22Rv1 (cell line): ENCODE measurements at regions not wholly inside any gene's neighbourhood (a gene's known extent, or its start where the extent isn't known, plus 50 kb on each side); places are given as distances from the start of the nearest gene placed in this dataset.

ENCODE experiments used
- ZFX ChIP-seq: fragments of 450-650 bp; IDR thresholded peaks from 2 replicates; pipeline ENCODE4 v1.6.1; 2017; ENCODE audit warnings: antibody characterized with exemption, borderline replicate concordance
- TF ChIP-seq, protein P1 (sequence below): fragments of 450-650 bp; IDR thresholded peaks from 2 replicates; pipeline ENCODE4 v1.5.1; 2017; ENCODE audit warnings: mild to moderate bottlenecking

DNA sequence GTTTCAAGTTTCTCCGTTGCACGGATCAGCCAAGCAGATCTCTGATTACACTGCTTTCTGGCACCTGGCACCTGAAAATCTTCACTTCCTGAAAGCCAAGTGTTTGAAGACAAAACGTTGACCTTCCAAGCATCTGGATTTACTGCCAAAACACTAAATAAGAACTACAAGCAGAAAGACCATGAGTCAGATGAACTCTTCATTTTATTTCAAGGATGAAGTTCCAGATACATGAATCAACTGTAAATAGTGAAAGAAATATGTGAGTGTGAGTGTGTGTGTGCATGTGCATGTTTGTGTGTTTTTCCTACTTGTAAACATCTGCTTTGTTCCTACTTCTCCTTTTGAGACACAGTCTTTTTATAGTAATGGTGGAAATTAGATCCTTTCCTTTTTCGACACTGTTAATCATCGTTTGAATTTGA is 60.0 kb upstream of the DTNA start:
- TF ChIP-seq, protein P1, sequence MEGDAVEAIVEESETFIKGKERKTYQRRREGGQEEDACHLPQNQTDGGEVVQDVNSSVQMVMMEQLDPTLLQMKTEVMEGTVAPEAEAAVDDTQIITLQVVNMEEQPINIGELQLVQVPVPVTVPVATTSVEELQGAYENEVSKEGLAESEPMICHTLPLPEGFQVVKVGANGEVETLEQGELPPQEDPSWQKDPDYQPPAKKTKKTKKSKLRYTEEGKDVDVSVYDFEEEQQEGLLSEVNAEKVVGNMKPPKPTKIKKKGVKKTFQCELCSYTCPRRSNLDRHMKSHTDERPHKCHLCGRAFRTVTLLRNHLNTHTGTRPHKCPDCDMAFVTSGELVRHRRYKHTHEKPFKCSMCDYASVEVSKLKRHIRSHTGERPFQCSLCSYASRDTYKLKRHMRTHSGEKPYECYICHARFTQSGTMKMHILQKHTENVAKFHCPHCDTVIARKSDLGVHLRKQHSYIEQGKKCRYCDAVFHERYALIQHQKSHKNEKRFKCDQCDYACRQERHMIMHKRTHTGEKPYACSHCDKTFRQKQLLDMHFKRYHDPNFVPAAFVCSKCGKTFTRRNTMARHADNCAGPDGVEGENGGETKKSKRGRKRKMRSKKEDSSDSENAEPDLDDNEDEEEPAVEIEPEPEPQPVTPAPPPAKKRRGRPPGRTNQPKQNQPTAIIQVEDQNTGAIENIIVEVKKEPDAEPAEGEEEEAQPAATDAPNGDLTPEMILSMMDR, result no peak
- TF ChIP-seq ZFX, result no peak
